ENCODE measurements at regions not wholly inside any gene's neighbourhood (a gene's known extent, or its start where the extent isn't known, plus 50 kb on each side); places are given as distances from the start of the nearest gene placed in this dataset.
"Not testable (repeated sequence)": the region's sequence is repeated elsewhere in the genome, so short reads cannot be mapped to it uniquely, and the experiment has no call there.

GRCh38 chr12:5096241-5096924 is 52.7 kb downstream of the KCNA5 start:
- H3K27me3 ChIP-seq, result no peaks in the 10 kb centered on the region
- H3K36me3 ChIP-seq, result no peaks in the 10 kb centered on the region
- H3K4me2 ChIP-seq, result no peak overlapping the region
- H3K4me3 ChIP-seq, result no peak overlapping the region
- no peaks in the 10 kb centered on the region for H3K9me3 ChIP-seq
- TF ChIP-seq Cebpa-rat (IDR thresholded peaks at IDR 0.05), result no peak
- 0 out of 2 replicates have a peak, but pooled peaks cover 5% of the 10 kb centered on the region for H3K4me1 ChIP-seq
- no peak overlapping the region for H3K27ac ChIP-seq
- no peak overlapping the region for H3K9ac ChIP-seq
- H4K20me1 ChIP-seq, result no peaks in the 10 kb centered on the region

- H3K27me3 ChIP-seq, result no peaks in the 10 kb centered on the region
- H3K9me3 ChIP-seq, result no peaks in the 10 kb centered on the region
- H3K4me3 ChIP-seq, result no peak overlapping the region
- H3K4me2 ChIP-seq, result no peak overlapping the region
- no peak for TF ChIP-seq Cebpa-rat (IDR thresholded peaks at IDR 0.05)
- H3K36me3 ChIP-seq, result no peaks in the 10 kb centered on the region
- 0 out of 2 replicates have a peak, but pooled peaks cover 5% of the 10 kb centered on the region for H3K4me1 ChIP-seq
- no peak overlapping the region for H3K9ac ChIP-seq
- H3K27ac ChIP-seq, result no peak overlapping the region
- no peaks in the 10 kb centered on the region for H4K20me1 ChIP-seq
Observed at GRCh38 chr12:5097786-5098185, 54.1 kb downstream of the KCNA5 start.

GRCh38 chr12:5099136-5099535 is 55.5 kb downstream of the KCNA5 start:
- H3K9me3 ChIP-seq, result no peaks in the 10 kb centered on the region
- no peak overlapping the region for H3K4me3 ChIP-seq
- H3K36me3 ChIP-seq, result no peaks in the 10 kb centered on the region
- no peak overlapping the region for H3K4me2 ChIP-seq
- H3K4me1 ChIP-seq, result 0 out of 2 replicates have a peak, but pooled peaks cover 5% of the 10 kb centered on the region
- no peak for TF ChIP-seq Cebpa-rat (IDR thresholded peaks at IDR 0.05)
- H3K27me3 ChIP-seq, result no peaks in the 10 kb centered on the region
- no peaks in the 10 kb centered on the region for H4K20me1 ChIP-seq
- no peak overlapping the region for H3K9ac ChIP-seq
- H3K27ac ChIP-seq, result no peak overlapping the region

- TF ChIP-seq Cebpa-rat (IDR thresholded peaks at IDR 0.05), result no peak
- H3K9ac ChIP-seq, result no peak overlapping the region
- no peaks in the 10 kb centered on the region for H4K20me1 ChIP-seq
- H3K27ac ChIP-seq, result no peak overlapping the region
- no peaks in the 10 kb centered on the region for H3K9me3 ChIP-seq
- no peak overlapping the region for H3K4me3 ChIP-seq
- H3K27me3 ChIP-seq, result no peaks in the 10 kb centered on the region
- no peaks in the 10 kb centered on the region for H3K36me3 ChIP-seq
- 0 out of 2 replicates have a peak, but pooled peaks cover 5% of the 10 kb centered on the region for H3K4me1 ChIP-seq
- H3K4me2 ChIP-seq, result no peak overlapping the region
Observed at GRCh38 chr12:5099591-5099990, 55.9 kb downstream of the KCNA5 start.

DNA sequence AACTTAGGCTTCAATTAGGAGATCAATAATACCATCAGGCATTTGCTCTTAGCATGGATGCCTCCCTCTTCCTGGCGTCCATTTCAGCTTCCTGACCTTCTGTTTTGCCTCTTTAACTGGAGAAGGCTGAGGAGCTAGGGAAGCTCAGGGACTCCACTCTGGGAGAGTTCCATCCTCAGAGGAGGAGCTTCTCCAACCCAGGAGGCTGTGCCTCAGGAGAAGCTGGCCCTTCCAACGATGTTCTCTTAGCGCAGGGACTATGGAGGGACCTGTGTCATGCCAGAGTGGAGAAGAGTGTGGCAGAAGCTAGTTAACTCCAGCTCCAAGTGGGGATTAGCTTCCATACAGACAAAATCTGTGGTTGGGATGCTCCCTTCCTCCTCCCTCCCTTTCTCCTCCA is 58.0 kb downstream of the KCNA5 start:
- no peak overlapping the region for H3K4me3 ChIP-seq
- H3K27me3 ChIP-seq, result no peaks in the 10 kb centered on the region
- no peak for TF ChIP-seq Cebpa-rat (IDR thresholded peaks at IDR 0.05)
- no peak overlapping the region for H3K4me2 ChIP-seq
- no peak overlapping the region for H3K27ac ChIP-seq
- H3K36me3 ChIP-seq, result no peaks in the 10 kb centered on the region
- no peaks in the 10 kb centered on the region for H3K9me3 ChIP-seq
- H3K9ac ChIP-seq, result no peak overlapping the region
- 0 out of 2 replicates have a peak, but pooled peaks cover 5% of the 10 kb centered on the region for H3K4me1 ChIP-seq
- no peaks in the 10 kb centered on the region for H4K20me1 ChIP-seq

GRCh38 chr12:5102261-5102789 is 58.6 kb downstream of the KCNA5 start:
- no peaks in the 10 kb centered on the region for H4K20me1 ChIP-seq
- H3K4me1 ChIP-seq, result 0 out of 2 replicates have a peak, but pooled peaks cover 5% of the 10 kb centered on the region
- H3K4me2 ChIP-seq, result no peak overlapping the region
- H3K9ac ChIP-seq, result no peak overlapping the region
- H3K27ac ChIP-seq, result no peak overlapping the region
- no peaks in the 10 kb centered on the region for H3K27me3 ChIP-seq
- H3K9me3 ChIP-seq, result no peaks in the 10 kb centered on the region
- H3K36me3 ChIP-seq, result no peaks in the 10 kb centered on the region
- no peak overlapping the region for H3K4me3 ChIP-seq
- TF ChIP-seq Cebpa-rat (IDR thresholded peaks at IDR 0.05), result no peak

- Histone ChIP-seq H3K4me1 (0 out of 2 replicates have a peak, but pooled peaks cover 5% of the 10 kb centered on the region), H3K36me3 (no peaks in the 10 kb centered on the region), H3K9ac (no peak overlapping the region), H3K4me2 (no peak overlapping the region), H4K20me1 (no peaks in the 10 kb centered on the region), H3K9me3 (no peaks in the 10 kb centered on the region), H3K27ac (no peak overlapping the region), H3K4me3 (no peak overlapping the region), H3K27me3 (no peaks in the 10 kb centered on the region)
- no peak for TF ChIP-seq Cebpa-rat (IDR thresholded peaks at IDR 0.05)
Observed at GRCh38 chr12:5102806-5103205, 59.1 kb downstream of the KCNA5 start.

DNA sequence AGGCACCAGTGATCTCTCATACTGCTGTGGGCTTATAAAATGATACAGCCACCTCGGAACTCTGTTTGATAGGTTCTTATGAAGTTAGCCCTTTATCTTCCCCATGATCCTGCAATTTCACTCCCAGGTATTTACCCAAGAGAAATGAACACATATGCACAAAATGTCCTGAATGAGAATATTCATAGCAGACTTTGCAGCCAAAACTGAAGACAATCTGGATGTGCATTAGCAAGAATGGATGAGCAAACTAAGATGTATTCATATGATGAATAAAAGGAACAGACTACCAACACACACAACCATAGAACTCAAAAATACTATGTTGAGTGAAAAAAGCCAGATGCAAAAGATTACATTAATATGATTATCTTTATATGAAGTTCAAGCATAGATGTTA is 66.7 kb downstream of the KCNA5 start:
- Histone ChIP-seq H3K9ac (no peak overlapping the region), H3K27ac (no peak overlapping the region), H3K4me3 (no peak overlapping the region), H3K36me3 (no peaks in the 10 kb centered on the region), H4K20me1 (no peaks in the 10 kb centered on the region), H3K4me2 (no peak overlapping the region), H3K4me1 (no peaks in the 10 kb centered on the region), H3K27me3 (no peaks in the 10 kb centered on the region), H3K9me3 (no peaks in the 10 kb centered on the region)
- no peak for TF ChIP-seq Cebpa-rat (IDR thresholded peaks at IDR 0.05)

DNA sequence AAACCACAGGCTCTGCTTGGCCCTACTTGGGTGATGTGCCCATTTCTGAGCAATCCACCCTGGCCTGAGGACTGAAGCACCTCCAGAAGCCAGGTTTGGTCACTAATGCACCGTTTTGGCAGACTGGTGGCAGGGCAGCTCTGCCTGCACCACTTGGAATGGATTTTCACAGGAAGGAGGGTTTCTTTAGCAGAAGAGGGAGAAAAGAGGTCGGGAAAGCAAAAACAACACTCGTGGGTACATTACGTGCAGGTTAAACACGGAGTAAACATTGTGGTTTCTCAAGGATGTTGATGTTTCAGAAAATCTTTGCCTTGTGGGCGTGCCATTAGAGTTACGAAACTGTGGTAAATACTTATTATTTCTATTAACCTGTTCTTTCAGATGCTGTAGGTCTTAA is 70.8 kb downstream of the KCNA5 start:
- Histone ChIP-seq H3K27me3 (no peaks in the 10 kb centered on the region), H3K9ac (no peak overlapping the region), H3K4me1 (no peaks in the 10 kb centered on the region), H4K20me1 (no peaks in the 10 kb centered on the region), H3K36me3 (no peaks in the 10 kb centered on the region), H3K4me2 (no peak overlapping the region), H3K27ac (no peak overlapping the region), H3K9me3 (no peaks in the 10 kb centered on the region), H3K4me3 (no peak overlapping the region)
- TF ChIP-seq Cebpa-rat (IDR thresholded peaks at IDR 0.05), result no peak

- not testable (repeated sequence) for H3K27ac ChIP-seq, H3K9me3 ChIP-seq, H3K4me1 ChIP-seq, H3K4me3 ChIP-seq, H3K36me3 ChIP-seq, H3K27me3 ChIP-seq, H3K9ac ChIP-seq, H4K20me1 ChIP-seq, H3K4me2 ChIP-seq
Observed at GRCh38 chr12:5121784-5122183, 78.1 kb downstream of the KCNA5 start.

- H3K4me3 ChIP-seq, H3K9me3 ChIP-seq, H3K36me3 ChIP-seq, H3K27ac ChIP-seq, H3K4me1 ChIP-seq, H3K9ac ChIP-seq, H3K27me3 ChIP-seq, H3K4me2 ChIP-seq, H4K20me1 ChIP-seq: not testable (repeated sequence)
Observed at GRCh38 chr12:5122256-5122831, 78.7 kb downstream of the KCNA5 start.
